ENCODE measurements at regions not wholly inside any gene's neighbourhood (a gene's known extent, or its start where the extent isn't known, plus 50 kb on each side); places are given as distances from the start of the nearest gene placed in this dataset.

DNA sequence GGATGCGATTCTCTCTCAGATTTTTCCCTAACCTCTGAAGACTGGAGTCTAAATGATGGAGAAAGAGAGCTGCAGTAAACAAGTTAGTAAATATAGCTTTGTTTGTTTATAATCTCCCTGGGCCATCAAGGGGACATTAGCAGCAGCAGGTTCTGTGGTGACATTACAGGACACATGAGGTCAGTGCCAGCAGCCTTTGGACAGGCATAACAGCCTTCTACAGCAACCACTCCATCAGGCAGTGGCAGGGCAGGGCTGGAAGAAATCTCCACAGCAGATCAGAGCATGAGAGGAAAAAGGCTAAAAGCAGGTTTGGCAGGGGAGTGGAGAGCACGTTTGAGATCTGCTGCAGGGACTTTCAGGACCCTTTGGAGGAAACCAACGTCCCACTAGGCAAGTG lies 127.6 kb upstream of the ACP3 start (continued):
- no peak for TF ChIP-seq ZNF646 (CRISPR knock-in tag; IDR thresholded peaks at IDR 0.05)

DNA sequence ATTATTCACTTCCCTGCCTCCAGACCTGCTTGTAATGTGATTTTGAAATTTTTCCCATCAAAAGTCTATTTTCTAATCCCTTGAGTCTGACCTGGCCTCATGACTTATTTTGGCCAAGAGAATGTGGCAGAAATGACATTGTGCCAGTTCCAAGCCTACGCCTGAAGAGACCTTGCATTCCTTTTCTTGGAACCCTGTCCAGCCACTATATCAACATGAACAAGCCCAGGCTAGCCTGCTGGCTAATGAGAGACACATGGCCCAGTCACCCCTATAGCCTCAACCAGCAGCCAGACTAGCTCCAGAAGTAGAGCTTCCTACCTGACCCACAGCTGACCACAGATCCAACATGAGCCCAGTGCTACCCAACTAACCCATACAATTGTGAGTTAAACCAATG lies 121.1 kb upstream of the ACP3 start:
- Histone ChIP-seq H3K27ac (ENCODE audit: extremely low read length, insufficient read depth, low read length) (no peak overlapping the region), H3K4me3 (replicated peaks in 1 of 3; ENCODE audit: insufficient read depth in 1 of 3, low read depth in 2 of 3, low read length in 3 of 3) (no peak overlapping the region), H3K4me1 (ENCODE audit: insufficient read depth, low read length) (no peaks in the 10 kb centered on the region), H2AFZ (ENCODE audit: low read length) (no peak overlapping the region), H3K79me2 (ENCODE audit: insufficient read depth, low read length) (no peaks in the 10 kb centered on the region), H3K27me3 (ENCODE audit: control insufficient read depth in 1 of 2, insufficient read depth in 2 of 2, low read length in 2 of 2) (no peaks in the 10 kb centered on the region), H3K9ac (ENCODE audit: insufficient read depth, low read depth, low read length) (no peak overlapping the region), H3K4me2 (ENCODE audit: low read depth, low read length) (no peak overlapping the region), H3K9me3 (ENCODE audit: low read length) (no peaks in the 10 kb centered on the region), H3K36me3 (replicated peaks in 1 of 2; ENCODE audit: control insufficient read depth in 1 of 2, insufficient read depth in 2 of 2, low read length in 2 of 2) (no peaks in the 10 kb centered on the region), H4K20me1 (ENCODE audit: insufficient read depth, low read length) (no peaks in the 10 kb centered on the region)
- WGBS (ENCODE audit: low lambda C conversion rate), result 36% methylated on average over 1 of the region's 1 CpG
- intact Hi-C loops (cut with micrococcal nuclease; ENCODE audit: unreplicated experiment), result no loop called here
- BruUV-seq (replicated peaks), result no TSS peak
- DNase-seq (ENCODE audit: low spot score) (no peak), FAIRE-seq (no peak), ATAC-seq (no peak)
- ChIA-PET POLR2A (no interaction called here), CTCF (ENCODE audit: low intra/inter-chr PET ratio, low total read pairs) (no interaction called here)
- in situ Hi-C loops (cut with HindIII; ENCODE audit: extremely low pct_ligation_motif_present, low pct_unique_long_range_greater_than_20kb), result no loop called here
- TF ChIP-seq SMC3 (IDR thresholded peaks at IDR 0.05; ENCODE audit: low read length) (no peak), GPBP1L1 (CRISPR knock-in tag; IDR thresholded peaks at IDR 0.05) (no peak), ZSCAN9 (CRISPR knock-in tag; IDR thresholded peaks at IDR 0.05; ENCODE audit: borderline replicate concordance) (no peak), NAIF1 (CRISPR knock-in tag; IDR thresholded peaks at IDR 0.05; ENCODE audit: borderline replicate concordance) (no peak), CSRNP2 (CRISPR knock-in tag; conservative IDR thresholded peaks at IDR 0.05; ENCODE audit: low read depth) (no peak), TARDBP (CRISPR knock-in tag; IDR thresholded peaks at IDR 0.05) (no peak), RBM39 (IDR thresholded peaks at IDR 0.05; ENCODE audit: low read depth, low read length, poor library complexity, severe bottlenecking) (no peak), ZNF83 (CRISPR knock-in tag; IDR thresholded peaks at IDR 0.05; ENCODE audit: borderline replicate concordance) (no peak), SIN3B (IDR thresholded peaks at IDR 0.05; ENCODE audit: low read length) (no peak), ZNF331 (CRISPR knock-in tag; IDR thresholded peaks at IDR 0.05) (no peak), ZNF317 (CRISPR knock-in tag; IDR thresholded peaks at IDR 0.05) (no peak), MTF1 (CRISPR knock-in tag; IDR thresholded peaks at IDR 0.05) (no peak)
- TF ChIP-seq, protein P1, sequence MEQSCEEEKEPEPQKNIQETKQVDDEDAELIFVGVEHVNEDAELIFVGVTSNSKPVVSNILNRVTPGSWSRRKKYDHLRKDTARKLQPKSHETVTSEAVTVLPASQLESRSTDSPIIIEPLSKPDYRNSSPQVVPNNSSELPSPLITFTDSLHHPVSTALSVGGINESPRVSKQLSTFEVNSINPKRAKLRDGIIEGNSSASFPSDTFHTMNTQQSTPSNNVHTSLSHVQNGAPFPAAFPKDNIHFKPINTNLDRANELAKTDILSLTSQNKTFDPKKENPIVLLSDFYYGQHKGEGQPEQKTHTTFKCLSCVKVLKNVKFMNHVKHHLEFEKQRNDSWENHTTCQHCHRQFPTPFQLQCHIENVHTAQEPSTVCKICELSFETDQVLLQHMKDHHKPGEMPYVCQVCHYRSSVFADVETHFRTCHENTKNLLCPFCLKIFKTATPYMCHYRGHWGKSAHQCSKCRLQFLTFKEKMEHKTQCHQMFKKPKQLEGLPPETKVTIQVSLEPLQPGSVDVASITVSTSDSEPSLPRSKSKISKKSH (CRISPR knock-in tag; IDR thresholded peaks at IDR 0.05; ENCODE audit: borderline replicate concordance), result no peak

Measured in HepG2 (cell line).